ENCODE measurements at regions not wholly inside any gene's neighbourhood (a gene's known extent, or its start where the extent isn't known, plus 50 kb on each side); places are given as distances from the start of the nearest gene placed in this dataset.

DNA sequence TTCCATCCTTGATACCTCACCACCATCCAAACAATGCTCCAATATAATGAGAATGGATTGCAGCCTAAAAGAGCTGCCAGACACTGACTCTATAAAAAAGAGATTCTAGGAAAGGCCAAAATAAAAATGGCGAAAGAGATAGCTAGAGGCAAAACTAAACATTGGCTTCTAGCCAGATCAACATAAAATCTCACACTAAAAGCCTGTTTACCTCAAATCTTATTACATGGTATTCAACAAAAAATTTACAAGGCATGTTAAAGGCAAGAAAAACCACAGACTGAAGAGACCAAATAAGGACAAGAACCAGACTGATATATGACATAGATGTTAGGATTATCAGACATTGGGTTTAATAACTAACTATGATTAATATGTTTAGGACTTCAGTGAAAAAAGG, 1127.0 kb downstream of the DNAJB9 start:
- TF ChIP-seq POLR2A (IDR thresholded peaks at IDR 0.05) (no peak), CTCF (IDR thresholded peaks at IDR 0.05) (no peak)

All from uterus (tissue), 2 donors.